Suppressor macrophage (primary cell): ENCODE measurements at regions not wholly inside any gene's neighbourhood (a gene's known extent, or its start where the extent isn't known, plus 50 kb on each side); places are given as distances from the start of the nearest gene placed in this dataset.

Experiments used
- DNase-seq, 4 experiments: peaks; one replicate each; pipeline ENCODE4 v3.0.0-alpha.2; 2020 to 2022

GRCh38 chr4:156073976-156074375 lies 120.3 kb upstream of the CTSO start:
- no peak for DNase-seq

- DNase-seq: no peak
These were observed 107.0 kb upstream of the CTSO start for GRCh38 chr4:156060661-156061060.

GRCh38 chr4:156053174-156053573 lies 99.5 kb upstream of the CTSO start:
- no peak for DNase-seq

GRCh38 chr4:156052116-156052515 lies 98.5 kb upstream of the CTSO start:
- DNase-seq: no peak

GRCh38 chr4:156038772-156039171 lies 85.1 kb upstream of the CTSO start:
- no peak for DNase-seq

GRCh38 chr4:156036496-156036895 lies 82.8 kb upstream of the CTSO start:
- DNase-seq: no peak

- no peak for DNase-seq
These were observed 76.0 kb upstream of the CTSO start for GRCh38 chr4:156029691-156030090.

- DNase-seq: no peak
These were observed 67.6 kb upstream of the CTSO start for GRCh38 chr4:156021298-156021697.

- no peak for DNase-seq
These were observed 65.6 kb upstream of the CTSO start for GRCh38 chr4:156019246-156019645.

GRCh38 chr4:156018383-156018782 lies 64.7 kb upstream of the CTSO start:
- no peak for DNase-seq

GRCh38 chr4:156015781-156016180 lies 62.1 kb upstream of the CTSO start:
- DNase-seq: no peak

- DNase-seq: no peak
These were observed 52.5 kb upstream of the CTSO start for GRCh38 chr4:156006192-156006591.
